ENCODE measurements at regions not wholly inside any gene's neighbourhood (a gene's known extent, or its start where the extent isn't known, plus 50 kb on each side); places are given as distances from the start of the nearest gene placed in this dataset.
"Not testable (repeated sequence)": the region's sequence is repeated elsewhere in the genome, so short reads cannot be mapped to it uniquely, and the experiment has no call there.

- in situ Hi-C loops (cut with HindIII; ENCODE audit: low pct_unique_long_range_greater_than_20kb, low sequenced_read_pairs), result no loop called here
- no peak for DNase-seq (ENCODE audit: low read depth, low spot score)
Observed at GRCh38 chr7:77484785-77485184, 52.3 kb upstream of the PTPN12 start.

DNA sequence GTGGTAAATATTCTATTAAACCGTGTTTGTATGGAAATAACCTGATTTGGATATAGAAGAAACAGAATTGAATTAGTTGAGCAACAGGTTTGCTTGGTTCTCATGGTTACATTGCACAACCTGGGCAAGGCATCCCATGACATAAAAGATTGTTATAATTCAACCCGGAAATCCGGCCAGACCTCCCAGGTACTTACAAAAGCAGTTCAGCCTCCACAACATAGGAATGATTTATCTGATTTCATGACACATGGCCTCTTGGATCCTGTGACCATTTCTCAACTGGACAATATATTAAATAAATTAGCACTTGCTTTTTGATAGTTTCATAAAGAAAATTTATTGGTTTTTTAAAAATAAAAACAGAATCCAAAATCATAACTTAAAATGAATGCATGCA, 55.1 kb upstream of the PTPN12 start:
- peak; percentile 19 for DNase-seq (ENCODE audit: low read depth, low spot score)
- in situ Hi-C loops (cut with HindIII; ENCODE audit: low pct_unique_long_range_greater_than_20kb, low sequenced_read_pairs), result no loop called here

DNA sequence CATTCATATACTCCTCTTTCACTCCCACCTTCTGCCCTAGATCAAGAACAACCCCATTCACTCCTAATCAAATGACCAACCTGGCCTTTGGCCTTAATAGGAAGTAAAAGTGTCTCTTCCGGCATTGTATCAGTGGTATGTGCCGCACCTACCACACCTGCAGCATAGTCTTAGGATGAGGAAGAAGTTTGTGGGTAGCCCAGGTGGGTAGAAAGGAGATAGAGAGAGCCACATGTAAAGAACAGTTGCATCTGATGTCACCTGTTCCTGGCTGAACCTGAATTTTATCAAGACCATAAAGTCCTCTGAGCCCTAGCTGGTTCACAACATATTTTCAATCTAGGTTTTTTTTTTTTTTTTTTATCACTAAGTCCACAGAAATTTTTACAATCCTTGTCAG, 55.5 kb upstream of the PTPN12 start:
- no peak for DNase-seq (ENCODE audit: low read depth, low spot score)

GRCh38 chr7:77480102-77480627, 56.9 kb upstream of the PTPN12 start:
- DNase-seq (ENCODE audit: low read depth, low spot score); in situ Hi-C loops (cut with HindIII; ENCODE audit: low pct_unique_long_range_greater_than_20kb, low sequenced_read_pairs): not testable (repeated sequence)

More for the DNA sequence above, 55.5 kb upstream of the PTPN12 start:
- in situ Hi-C loops (cut with HindIII; ENCODE audit: low pct_unique_long_range_greater_than_20kb, low sequenced_read_pairs), result no loop called here

GRCh38 chr7:77479536-77480088, 57.5 kb upstream of the PTPN12 start:
- no peak for DNase-seq (ENCODE audit: low read depth, low spot score)
- in situ Hi-C loops (cut with HindIII; ENCODE audit: low pct_unique_long_range_greater_than_20kb, low sequenced_read_pairs), result no loop called here

DNA sequence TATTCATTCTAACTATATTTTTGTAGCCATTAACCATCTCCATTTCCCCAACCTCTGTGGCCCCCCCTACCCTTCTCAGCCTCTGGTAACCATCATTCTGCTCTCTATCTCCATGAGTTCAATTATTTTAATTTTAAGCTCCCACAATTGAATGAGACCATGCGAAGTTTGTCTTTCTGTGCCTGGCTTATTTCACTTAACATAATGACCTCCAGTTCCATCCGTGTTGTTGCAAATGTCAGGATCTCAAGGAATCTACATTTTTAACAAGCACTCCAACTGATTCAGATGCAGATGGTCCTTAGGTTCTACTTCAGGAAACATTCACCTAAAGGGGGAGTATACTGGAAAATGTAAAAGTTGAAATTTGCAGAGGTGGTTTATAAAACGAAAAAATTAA, 60.2 kb upstream of the PTPN12 start:
- in situ Hi-C loops (cut with HindIII; ENCODE audit: low pct_unique_long_range_greater_than_20kb, low sequenced_read_pairs), result no loop called here
- DNase-seq (ENCODE audit: low read depth, low spot score), result no peak

GRCh38 chr7:77475181-77475580, 59.0 kb upstream of the GSAP start:
- in situ Hi-C loops (cut with HindIII; ENCODE audit: low pct_unique_long_range_greater_than_20kb, low sequenced_read_pairs), result no loop called here
- no peak for DNase-seq (ENCODE audit: low read depth, low spot score)

DNA sequence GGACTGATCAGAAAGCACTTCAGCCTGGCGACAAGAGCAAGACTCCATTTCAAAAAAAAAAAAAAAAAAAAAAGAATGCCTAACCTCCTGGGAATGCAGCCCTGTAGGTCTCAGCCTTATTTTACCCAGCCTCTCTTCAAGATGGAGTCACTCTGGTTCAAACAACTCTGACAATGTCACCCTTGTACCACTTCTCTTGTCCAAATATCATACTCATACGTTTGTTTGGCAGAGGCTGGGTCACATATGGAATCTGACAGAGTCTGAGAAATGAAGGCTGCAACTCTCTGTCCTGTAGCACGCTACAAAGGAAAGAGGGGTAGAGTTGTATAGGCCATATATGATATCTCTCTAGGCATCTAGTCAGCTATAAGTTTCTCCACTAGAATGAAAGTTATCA, 58.6 kb upstream of the GSAP start:
- no peak for DNase-seq (ENCODE audit: low read depth, low spot score)
- in situ Hi-C loops (cut with HindIII; ENCODE audit: low pct_unique_long_range_greater_than_20kb, low sequenced_read_pairs), result no loop called here

DNA sequence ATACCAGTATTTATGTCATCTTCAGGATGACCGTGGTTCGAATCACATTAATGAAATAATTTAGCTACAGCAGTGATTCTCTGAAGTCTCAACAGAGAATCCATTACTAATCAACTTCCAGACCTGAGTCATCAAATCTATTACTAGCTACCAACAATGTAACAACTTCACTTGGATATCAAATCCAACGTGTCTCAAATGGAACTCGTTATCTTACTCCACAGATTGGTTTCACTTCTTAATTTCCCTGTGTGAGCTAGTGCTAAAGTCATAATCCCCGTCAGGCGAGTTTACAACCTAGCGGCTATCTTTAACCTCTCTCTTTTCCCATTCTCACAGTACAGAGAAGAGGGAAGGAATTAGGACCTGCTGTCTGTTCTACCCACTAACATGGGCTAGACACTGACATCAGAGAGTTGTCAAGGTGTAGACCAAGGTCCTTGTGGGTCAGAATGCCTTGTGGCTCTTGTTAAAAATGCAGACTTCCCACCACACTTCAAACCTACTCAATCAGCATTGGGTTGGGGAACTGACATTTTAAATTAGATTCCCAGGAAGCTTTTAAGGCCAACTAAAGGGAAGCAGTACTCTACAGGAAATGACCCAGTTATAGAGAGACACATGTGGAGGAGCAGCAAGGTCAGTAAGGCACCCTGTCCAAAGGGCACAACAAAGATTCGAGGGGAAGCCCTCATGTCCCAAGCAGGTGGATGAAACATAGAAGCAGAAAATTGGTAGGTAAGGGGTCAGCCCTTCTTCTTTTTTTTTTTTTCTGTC, 57.3 kb upstream of the GSAP start:
- DNase-seq (ENCODE audit: low read depth, low spot score), result no peak
- in situ Hi-C loops (cut with HindIII; ENCODE audit: low pct_unique_long_range_greater_than_20kb, low sequenced_read_pairs), result no loop called here

DNA sequence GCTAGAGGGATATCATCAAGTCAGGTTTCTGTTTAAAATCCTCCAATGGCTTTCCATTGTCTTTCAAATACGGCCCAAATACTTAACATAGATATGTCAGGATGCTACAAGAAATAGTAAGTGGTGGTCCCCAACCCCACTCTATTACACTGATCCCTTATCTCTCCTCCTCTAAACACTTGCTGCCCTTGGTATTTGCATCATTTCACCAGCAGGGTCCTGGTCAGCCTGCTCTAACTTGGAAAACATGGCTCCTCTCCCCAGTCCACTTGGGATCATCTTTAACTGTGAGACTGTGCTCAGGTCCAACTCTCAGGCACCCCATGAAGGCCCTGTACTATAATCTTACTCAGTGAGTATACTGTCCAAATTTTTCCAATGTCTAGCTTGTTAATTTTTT, 53.8 kb upstream of the GSAP start:
- in situ Hi-C loops (cut with HindIII; ENCODE audit: low pct_unique_long_range_greater_than_20kb, low sequenced_read_pairs), result no loop called here
- DNase-seq (ENCODE audit: low read depth, low spot score), result peak; percentile 19

- DNase-seq (ENCODE audit: low read depth, low spot score), result no peak
- in situ Hi-C loops (cut with HindIII; ENCODE audit: low pct_unique_long_range_greater_than_20kb, low sequenced_read_pairs), result no loop called here
Observed at GRCh38 chr7:77467408-77467807, 51.3 kb upstream of the GSAP start.

DNA sequence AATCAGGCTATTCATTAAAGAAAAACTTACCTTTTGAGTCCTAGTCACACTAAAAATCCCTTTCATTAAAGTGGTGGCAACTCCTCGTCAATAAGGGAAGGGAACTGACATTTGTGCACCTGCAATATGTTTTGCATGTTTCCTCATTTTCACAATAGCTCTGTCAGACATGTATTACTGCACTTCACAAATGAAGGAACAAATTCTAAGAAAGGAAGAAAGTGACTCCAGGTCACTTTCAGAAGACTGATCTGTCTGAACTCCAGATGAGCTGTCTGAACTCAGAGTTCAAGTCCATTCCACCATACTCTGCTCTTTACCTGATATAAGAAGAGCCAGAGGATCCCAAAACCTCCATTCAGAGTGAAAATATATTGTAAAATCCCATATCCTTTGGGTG, 50.3 kb upstream of the GSAP start:
- in situ Hi-C loops (cut with HindIII; ENCODE audit: low pct_unique_long_range_greater_than_20kb, low sequenced_read_pairs), result no loop called here
- DNase-seq (ENCODE audit: low read depth, low spot score), result no peak

Data from SK-MEL-5 (cell line).